GM12875 (cell line): ENCODE measurements at regions not wholly inside any gene's neighbourhood (a gene's known extent, or its start where the extent isn't known, plus 50 kb on each side); places are given as distances from the start of the nearest gene placed in this dataset.

Experiments used
- H3K4me3 ChIP-seq: one replicate; pipeline ENCODE4 v1.5.1; 2011; ENCODE audit warnings: low read depth, low read length, control low read depth
- TF ChIP-seq, protein P1 (sequence below): IDR thresholded peaks from 2 replicates; pipeline ENCODE4 v1.5.1; 2011; ENCODE audit warnings: low read depth, mild to moderate bottlenecking, control low read depth, inconsistent platforms, low read length, moderate library complexity, borderline replicate concordance; ENCODE audit not compliant: insufficient read depth

DNA sequence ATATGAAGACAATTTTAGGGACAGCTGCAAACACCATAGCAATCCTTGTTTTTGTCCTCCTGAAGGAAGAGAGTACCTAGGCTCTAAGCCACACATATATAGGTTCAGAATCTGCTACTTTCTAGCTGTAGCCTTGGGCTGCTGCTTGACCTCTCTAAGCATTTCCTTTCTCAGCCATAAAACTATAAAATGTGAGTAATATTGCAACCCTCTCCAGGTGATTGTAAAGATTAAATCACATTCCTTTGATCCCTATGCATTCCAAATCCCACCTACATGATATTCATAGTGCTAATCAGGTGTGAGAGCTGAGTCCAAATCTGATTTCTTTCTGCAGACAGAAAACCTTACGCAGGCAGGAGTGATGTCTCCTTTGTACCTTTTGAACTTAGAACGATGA lies 913.5 kb downstream of the VRK1 start:
- no peak overlapping the region for H3K4me3 ChIP-seq
- TF ChIP-seq, protein P1, sequence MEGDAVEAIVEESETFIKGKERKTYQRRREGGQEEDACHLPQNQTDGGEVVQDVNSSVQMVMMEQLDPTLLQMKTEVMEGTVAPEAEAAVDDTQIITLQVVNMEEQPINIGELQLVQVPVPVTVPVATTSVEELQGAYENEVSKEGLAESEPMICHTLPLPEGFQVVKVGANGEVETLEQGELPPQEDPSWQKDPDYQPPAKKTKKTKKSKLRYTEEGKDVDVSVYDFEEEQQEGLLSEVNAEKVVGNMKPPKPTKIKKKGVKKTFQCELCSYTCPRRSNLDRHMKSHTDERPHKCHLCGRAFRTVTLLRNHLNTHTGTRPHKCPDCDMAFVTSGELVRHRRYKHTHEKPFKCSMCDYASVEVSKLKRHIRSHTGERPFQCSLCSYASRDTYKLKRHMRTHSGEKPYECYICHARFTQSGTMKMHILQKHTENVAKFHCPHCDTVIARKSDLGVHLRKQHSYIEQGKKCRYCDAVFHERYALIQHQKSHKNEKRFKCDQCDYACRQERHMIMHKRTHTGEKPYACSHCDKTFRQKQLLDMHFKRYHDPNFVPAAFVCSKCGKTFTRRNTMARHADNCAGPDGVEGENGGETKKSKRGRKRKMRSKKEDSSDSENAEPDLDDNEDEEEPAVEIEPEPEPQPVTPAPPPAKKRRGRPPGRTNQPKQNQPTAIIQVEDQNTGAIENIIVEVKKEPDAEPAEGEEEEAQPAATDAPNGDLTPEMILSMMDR = no peak

DNA sequence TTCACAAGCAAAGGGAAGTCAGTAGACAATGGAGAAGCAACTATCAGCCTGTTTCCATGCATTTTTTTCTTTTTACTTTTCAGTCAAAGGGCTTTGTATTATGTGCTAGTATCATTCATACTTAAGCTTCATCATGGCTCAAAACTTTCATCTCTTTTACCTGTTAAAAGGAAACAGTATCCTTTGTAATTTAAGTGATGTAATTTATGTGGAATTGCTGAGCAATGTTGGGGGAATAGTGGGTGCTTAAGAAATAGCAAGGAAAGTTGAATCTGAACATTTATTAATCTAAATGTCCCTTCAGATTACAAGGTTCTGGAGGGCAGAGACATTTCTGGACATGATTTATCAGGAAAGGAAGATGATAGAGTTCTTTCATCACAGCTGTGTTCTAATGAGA lies 915.3 kb downstream of the VRK1 start:
- TF ChIP-seq, protein P1 = no peak
- no peak overlapping the region for H3K4me3 ChIP-seq

DNA sequence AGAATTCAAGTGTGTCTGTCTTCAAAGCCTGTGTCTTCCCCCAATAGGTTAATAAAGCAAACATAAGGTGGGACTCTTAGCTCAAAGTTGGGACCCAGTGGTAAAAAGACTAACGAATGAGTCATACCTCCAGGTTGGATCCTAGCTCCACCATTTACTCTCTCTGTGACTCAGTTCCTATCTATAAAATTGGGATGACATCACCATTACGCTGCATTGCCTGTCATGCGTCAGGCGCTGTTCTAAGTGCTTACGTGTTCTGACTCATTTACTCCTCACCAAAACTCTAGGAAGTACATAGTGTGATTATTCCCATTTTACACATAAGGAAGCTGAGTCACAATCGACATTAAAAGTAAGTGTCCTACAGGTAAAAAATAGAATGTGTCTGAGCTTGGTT lies 915.8 kb downstream of the VRK1 start:
- no peak overlapping the region for H3K4me3 ChIP-seq
- TF ChIP-seq, protein P1 = no peak

DNA sequence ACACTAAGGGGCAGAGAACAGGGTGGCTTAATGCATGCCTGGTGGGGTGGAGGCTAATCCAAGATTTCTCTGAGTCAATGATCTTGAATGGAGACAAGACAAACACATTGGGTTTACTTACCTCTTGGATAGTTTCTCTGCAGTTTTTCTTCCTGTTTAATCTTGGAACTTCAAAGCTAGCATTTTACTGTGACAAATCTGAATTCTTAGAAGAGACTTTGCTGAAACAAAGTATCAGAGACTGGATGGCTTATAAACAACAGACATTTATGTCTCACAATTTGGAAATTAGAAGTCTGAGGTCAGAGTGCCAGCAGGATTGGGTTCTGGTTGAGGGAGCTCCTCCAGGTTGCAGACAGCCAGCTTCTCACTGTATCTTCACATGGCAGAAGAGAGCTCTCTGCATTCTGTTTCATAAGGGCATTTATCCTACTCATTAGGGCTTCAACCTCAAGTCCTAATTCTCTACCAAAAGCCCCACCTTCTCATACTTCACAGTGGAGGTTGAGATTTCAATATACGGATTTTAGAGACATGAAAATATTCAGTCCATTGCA lies 921.8 kb downstream of the VRK1 start:
- no peak overlapping the region for H3K4me3 ChIP-seq
- TF ChIP-seq, protein P1 = no peak

DNA sequence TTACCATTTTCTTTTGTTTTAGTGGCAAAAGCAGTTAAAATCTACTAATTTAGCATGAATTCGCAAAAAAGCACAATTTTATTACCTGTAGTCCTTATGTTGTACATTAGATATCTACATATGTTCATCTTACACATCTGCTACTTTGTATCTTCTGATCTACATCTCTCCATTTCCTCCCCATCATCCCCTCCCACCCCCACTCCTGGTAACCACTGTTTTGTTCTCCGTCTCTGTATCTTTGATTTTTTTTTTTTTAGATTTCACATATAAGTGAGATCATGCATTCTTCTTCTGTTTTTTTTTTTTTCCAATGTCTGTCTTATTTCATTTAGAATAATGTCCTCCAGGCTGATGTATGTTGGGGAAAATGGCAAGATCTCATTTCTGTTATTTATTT lies 922.7 kb downstream of the VRK1 start:
- TF ChIP-seq, protein P1 = no peak
- no peak overlapping the region for H3K4me3 ChIP-seq

DNA sequence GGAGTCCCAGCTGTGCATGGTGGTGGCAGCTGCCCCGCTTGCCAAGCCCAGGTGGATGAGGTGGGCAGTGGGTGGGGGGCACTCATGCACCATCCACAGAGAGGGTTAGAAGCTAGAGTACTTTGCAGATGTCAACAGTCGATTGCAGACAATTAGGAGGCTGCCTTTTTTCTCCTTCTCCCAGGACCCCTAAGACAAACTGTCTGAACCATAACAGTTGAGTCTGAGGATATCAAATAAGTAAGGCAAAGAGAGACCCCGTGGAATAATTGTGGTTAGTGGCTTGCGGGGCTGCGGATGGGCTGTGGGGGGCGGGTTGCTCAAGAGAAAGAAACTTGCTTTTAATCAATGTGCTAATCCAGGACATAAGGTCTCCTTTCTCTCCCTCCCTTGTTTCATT lies 926.2 kb downstream of the VRK1 start:
- TF ChIP-seq, protein P1 = no peak
- no peak overlapping the region for H3K4me3 ChIP-seq

DNA sequence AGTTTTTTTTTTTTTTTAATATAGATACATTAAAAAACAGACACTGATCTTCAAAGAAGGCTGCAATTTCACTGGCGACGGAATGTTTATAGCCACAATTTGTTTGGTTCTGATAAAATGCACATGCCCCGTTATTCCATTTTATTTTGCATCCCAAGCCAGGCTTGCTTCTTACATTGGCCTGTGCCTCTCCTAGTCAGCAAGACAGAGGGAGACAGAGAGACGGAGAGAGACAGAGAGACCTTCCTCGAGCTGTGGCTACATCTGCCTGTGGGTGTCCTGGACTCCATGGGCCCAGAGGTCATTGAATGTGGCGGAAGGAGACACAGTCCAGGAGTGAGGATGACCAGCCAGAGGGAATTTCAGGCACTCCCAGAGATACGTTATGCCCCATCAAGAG lies 926.6 kb downstream of the VRK1 start:
- TF ChIP-seq, protein P1 = no peak
- no peak overlapping the region for H3K4me3 ChIP-seq
